Coronary artery (tissue), 2 donors: ENCODE measurements at regions not wholly inside any gene's neighbourhood (a gene's known extent, or its start where the extent isn't known, plus 50 kb on each side); places are given as distances from the start of the nearest gene placed in this dataset.

Source experiments
- DNase-seq: peaks from one replicate; pipeline ENCODE4 v3.0.0-alpha.2; 2017; ENCODE audit warnings: low spot score
- H3K27ac ChIP-seq, 2 donors: fragments of 200-600 bp; sonication (generic); one replicate each; pipeline ENCODE4 v1.5.1; 2016 to 2019
- H3K4me3 ChIP-seq: fragments of 200-600 bp; sonication (generic); 2 replicates; pipeline ENCODE4 v1.5.1; 2016; ENCODE audit warnings: mild to moderate bottlenecking, moderate library complexity
- CTCF ChIP-seq: fragments of 200-600 bp; sonication (generic); IDR thresholded peaks from one replicate; pipeline ENCODE4 v1.5.1; 2019; ENCODE audit warnings: antibody characterized with exemption

GRCh38 chr10:113479346-113480080 is 73.3 kb upstream of the HABP2 start:
- no peak for DNase-seq
- Histone ChIP-seq H3K27ac (no peak overlapping the region), H3K4me3 (no peak overlapping the region)
- TF ChIP-seq CTCF = no peak

- no peak for TF ChIP-seq CTCF
- Histone ChIP-seq H3K4me3 (no peak overlapping the region), H3K27ac (no peak overlapping the region)
- DNase-seq = no peak
Observed at GRCh38 chr10:113480081-113480360, 72.8 kb upstream of the HABP2 start.

- DNase-seq = no peak
- Histone ChIP-seq H3K27ac (no peak overlapping the region), H3K4me3 (no peak overlapping the region)
- TF ChIP-seq CTCF = no peak
Observed at GRCh38 chr10:113480851-113481502, 71.9 kb upstream of the HABP2 start.

GRCh38 chr10:113484487-113484886 is 68.4 kb upstream of the HABP2 start:
- H3K27ac ChIP-seq = no peak overlapping the region
- no peak for TF ChIP-seq CTCF
- no peak for DNase-seq
- H3K4me3 ChIP-seq = no peak overlapping the region

GRCh38 chr10:113485736-113486135 is 67.1 kb upstream of the HABP2 start:
- no peak for TF ChIP-seq CTCF
- no peak for DNase-seq
- Histone ChIP-seq H3K4me3 (no peak overlapping the region), H3K27ac (no peak overlapping the region)

GRCh38 chr10:113486531-113486930 is 66.3 kb upstream of the HABP2 start:
- DNase-seq = no peak
- Histone ChIP-seq H3K4me3 (no peak overlapping the region), H3K27ac (no peak overlapping the region)
- no peak for TF ChIP-seq CTCF

- TF ChIP-seq CTCF = no peak
- H3K4me3 ChIP-seq = no peak overlapping the region
- no peak for DNase-seq
- peak overlapping the region in 1 of 2 donors; percentile 13 for H3K27ac ChIP-seq
Observed at GRCh38 chr10:113487154-113487553, 65.7 kb upstream of the HABP2 start.
